Activated naive CD8-positive, alpha-beta T cell treated with anti-CD3 and anti-CD28 coated beads, Interleukin-2, amount 10 ng/mL, durations not matched to agents 7 days and 5 days (primary cell): ENCODE measurements at regions not wholly inside any gene's neighbourhood (a gene's known extent, or its start where the extent isn't known, plus 50 kb on each side); places are given as distances from the start of the nearest gene placed in this dataset.

ENCODE experiments used
- ATAC-seq: fragments of 150-1000 bp; cut with Tn5 transposase; one replicate; pipeline ENCODE4 v1.10.0; 2021; ENCODE audit warnings: low read depth, moderate library complexity
- POLR2A ChIA-PET: fragments of 350-600 bp; sonication (Branson Sonifier 250); formaldehyde crosslinking; loops from one replicate; lab custom pipeline; 2021; ENCODE audit warnings: antibody characterized with exemption; lab: Charles Lee
- DNase-seq: peaks from one replicate; pipeline ENCODE4 v3.0.0; 2021
- H3K27ac Mint-ChIP-seq: one replicate; pipeline ENCODE4 v1.8.0; 2022; ENCODE audit warnings: mild to moderate bottlenecking, mixed read lengths
- H3K27me3 Mint-ChIP-seq: one replicate; pipeline ENCODE4 v1.8.0; 2022; ENCODE audit warnings: mild to moderate bottlenecking, moderate library complexity, mixed read lengths
- H3K36me3 Mint-ChIP-seq: one replicate; pipeline ENCODE4 v1.8.0; 2021; ENCODE audit warnings: mild to moderate bottlenecking, mixed read lengths
- H3K4me1 Mint-ChIP-seq: one replicate; pipeline ENCODE4 v1.8.0; 2021; ENCODE audit warnings: mixed read lengths
- H3K4me3 Mint-ChIP-seq: one replicate; pipeline ENCODE4 v1.8.0; 2022; ENCODE audit warnings: mild to moderate bottlenecking, moderate library complexity, mixed read lengths
- H3K9me3 Mint-ChIP-seq: one replicate; pipeline ENCODE4 v1.8.0; 2021; ENCODE audit warnings: mixed read lengths

- ATAC-seq (no peak), DNase-seq (no peak)
- H3K4me1 Mint-ChIP-seq: no peaks in the 10 kb centered on the region
- H3K27ac Mint-ChIP-seq: no peak overlapping the region
- H3K9me3 Mint-ChIP-seq: no peaks in the 10 kb centered on the region
- no peaks in the 10 kb centered on the region for H3K36me3 Mint-ChIP-seq
- peaks cover 2% of the 10 kb centered on the region for H3K27me3 Mint-ChIP-seq
- POLR2A ChIA-PET: no interaction called here
- no peak overlapping the region for H3K4me3 Mint-ChIP-seq
These were observed 850.0 kb downstream of the DHX35 start for GRCh38 chr20:39812116-39812515.

GRCh38 chr20:39810309-39810708, 848.2 kb downstream of the DHX35 start:
- Mint-ChIP-seq H3K4me3 (no peak overlapping the region), H3K4me1 (no peaks in the 10 kb centered on the region), H3K27ac (no peak overlapping the region), H3K9me3 (no peaks in the 10 kb centered on the region), H3K27me3 (peaks cover 2% of the 10 kb centered on the region), H3K36me3 (no peaks in the 10 kb centered on the region)
- DNase-seq (no peak), ATAC-seq (no peak)
- POLR2A ChIA-PET: no interaction called here

DNA sequence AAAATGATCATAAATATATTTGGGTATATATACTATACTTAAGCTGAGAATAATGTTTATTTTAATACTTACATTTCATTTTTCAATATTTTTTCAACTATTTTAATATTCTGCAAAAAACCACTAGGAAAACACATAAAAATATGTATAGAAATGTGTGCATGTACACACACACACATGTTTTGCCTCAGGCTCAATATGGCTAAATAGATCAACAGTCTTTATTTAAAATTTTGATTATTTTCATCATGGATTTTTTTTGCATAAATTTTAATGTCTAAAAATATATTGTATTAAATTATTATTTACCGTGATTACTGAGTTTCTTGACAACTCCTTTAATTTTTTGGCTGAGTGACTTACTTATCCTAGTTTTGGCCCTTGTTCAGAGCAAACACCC, 846.5 kb downstream of the DHX35 start:
- Mint-ChIP-seq H3K9me3 (no peaks in the 10 kb centered on the region), H3K27me3 (peaks cover 2% of the 10 kb centered on the region), H3K4me3 (no peak overlapping the region), H3K36me3 (no peaks in the 10 kb centered on the region), H3K4me1 (no peaks in the 10 kb centered on the region), H3K27ac (no peak overlapping the region)
- no peak for DNase-seq
- no peak for ATAC-seq
- POLR2A ChIA-PET: no interaction called here

DNA sequence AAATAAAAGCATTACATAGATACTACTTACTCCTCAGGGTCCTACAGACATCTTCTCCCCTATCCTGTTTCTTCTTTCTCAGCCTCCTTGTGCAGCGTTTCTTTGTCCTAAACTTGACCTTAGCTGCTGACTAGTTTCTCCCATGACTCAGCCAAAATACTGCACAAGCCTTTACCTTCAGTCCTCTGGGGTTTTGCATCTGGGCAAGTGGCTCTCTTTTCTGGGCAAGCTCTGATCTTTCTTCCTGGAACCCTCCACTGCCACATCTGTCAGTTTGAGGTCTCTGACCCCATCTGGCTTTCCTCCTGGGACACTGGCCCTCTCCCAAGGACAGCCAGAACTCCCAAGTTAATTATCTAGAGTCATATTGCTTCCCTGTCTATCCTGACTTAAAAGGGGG, 838.4 kb downstream of the DHX35 start:
- H3K4me3 Mint-ChIP-seq: no peak overlapping the region
- POLR2A ChIA-PET: no interaction called here
- H3K27me3 Mint-ChIP-seq: no peaks in the 10 kb centered on the region
- H3K36me3 Mint-ChIP-seq: no peaks in the 10 kb centered on the region
- DNase-seq: no peak
- peaks cover 2% of the 10 kb centered on the region for H3K9me3 Mint-ChIP-seq
- no peaks in the 10 kb centered on the region for H3K4me1 Mint-ChIP-seq
- H3K27ac Mint-ChIP-seq: no peak overlapping the region
- no peak for ATAC-seq

- no peak for ATAC-seq
- Mint-ChIP-seq H3K36me3 (no peaks in the 10 kb centered on the region), H3K4me1 (no peaks in the 10 kb centered on the region), H3K9me3 (peaks cover 2% of the 10 kb centered on the region), H3K27me3 (no peaks in the 10 kb centered on the region), H3K27ac (no peak overlapping the region), H3K4me3 (no peak overlapping the region)
- no peak for DNase-seq
- POLR2A ChIA-PET: no interaction called here
These were observed 838.0 kb downstream of the DHX35 start for GRCh38 chr20:39800111-39800510.

DNA sequence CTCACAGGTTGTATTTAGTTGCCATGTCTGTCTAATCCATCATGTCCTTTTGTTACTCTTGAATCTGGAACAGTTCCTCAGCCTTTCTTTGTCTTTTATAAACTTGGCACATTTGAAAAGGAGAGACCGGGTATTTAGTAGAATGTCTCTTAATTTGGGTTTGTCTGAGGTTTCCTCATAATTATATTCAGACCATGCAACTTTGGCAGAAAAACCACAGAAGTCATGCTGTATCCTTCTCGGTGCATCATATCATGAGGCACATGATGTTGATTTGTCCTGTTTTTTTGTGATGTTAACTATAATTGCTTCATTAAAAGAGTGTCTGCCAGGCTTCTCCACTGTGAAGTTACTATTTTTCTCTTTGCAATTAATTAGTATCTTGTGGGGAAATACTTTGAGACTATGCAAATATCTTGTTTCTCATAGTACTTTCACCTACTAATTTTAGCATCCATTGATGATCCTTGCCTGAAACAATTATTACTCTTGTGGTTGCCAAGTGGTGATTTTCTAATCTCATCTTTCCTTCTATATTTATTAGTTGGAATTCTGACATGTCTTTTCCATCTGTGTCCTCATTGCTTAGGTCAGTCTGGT, 837.3 kb downstream of the DHX35 start:
- no peak overlapping the region for H3K4me3 Mint-ChIP-seq
- peaks cover 2% of the 10 kb centered on the region for H3K9me3 Mint-ChIP-seq
- H3K4me1 Mint-ChIP-seq: no peaks in the 10 kb centered on the region
- no peaks in the 10 kb centered on the region for H3K27me3 Mint-ChIP-seq
- ATAC-seq: no peak
- no peak for DNase-seq
- POLR2A ChIA-PET: no interaction called here
- H3K36me3 Mint-ChIP-seq: no peaks in the 10 kb centered on the region
- H3K27ac Mint-ChIP-seq: no peak overlapping the region

- Mint-ChIP-seq H3K4me1 (no peaks in the 10 kb centered on the region), H3K36me3 (no peaks in the 10 kb centered on the region), H3K4me3 (no peak overlapping the region), H3K27ac (no peak overlapping the region), H3K27me3 (no peaks in the 10 kb centered on the region), H3K9me3 (peaks cover 3% of the 10 kb centered on the region)
- no peak for DNase-seq
- no peak for ATAC-seq
- POLR2A ChIA-PET: no interaction called here
These were observed 833.5 kb downstream of the DHX35 start for GRCh38 chr20:39795401-39796272.

GRCh38 chr20:39792334-39792733, 830.2 kb downstream of the DHX35 start:
- no peaks in the 10 kb centered on the region for H3K27me3 Mint-ChIP-seq
- DNase-seq (no peak), ATAC-seq (no peak)
- peaks cover 3% of the 10 kb centered on the region for H3K9me3 Mint-ChIP-seq
- no peak overlapping the region for H3K4me3 Mint-ChIP-seq
- H3K4me1 Mint-ChIP-seq: no peaks in the 10 kb centered on the region
- POLR2A ChIA-PET: no interaction called here
- no peak overlapping the region for H3K27ac Mint-ChIP-seq
- no peaks in the 10 kb centered on the region for H3K36me3 Mint-ChIP-seq

GRCh38 chr20:39789411-39789810, 827.3 kb downstream of the DHX35 start:
- no peak for ATAC-seq
- POLR2A ChIA-PET: no interaction called here
- Mint-ChIP-seq H3K4me3 (no peak overlapping the region), H3K36me3 (no peaks in the 10 kb centered on the region), H3K27ac (no peak overlapping the region), H3K9me3 (peaks cover 3% of the 10 kb centered on the region), H3K4me1 (no peaks in the 10 kb centered on the region), H3K27me3 (no peaks in the 10 kb centered on the region)
- DNase-seq: no peak

- POLR2A ChIA-PET: no interaction called here
- no peak for ATAC-seq
- H3K4me3 Mint-ChIP-seq: no peak overlapping the region
These were observed 823.2 kb downstream of the DHX35 start for GRCh38 chr20:39785252-39785917.

DNA sequence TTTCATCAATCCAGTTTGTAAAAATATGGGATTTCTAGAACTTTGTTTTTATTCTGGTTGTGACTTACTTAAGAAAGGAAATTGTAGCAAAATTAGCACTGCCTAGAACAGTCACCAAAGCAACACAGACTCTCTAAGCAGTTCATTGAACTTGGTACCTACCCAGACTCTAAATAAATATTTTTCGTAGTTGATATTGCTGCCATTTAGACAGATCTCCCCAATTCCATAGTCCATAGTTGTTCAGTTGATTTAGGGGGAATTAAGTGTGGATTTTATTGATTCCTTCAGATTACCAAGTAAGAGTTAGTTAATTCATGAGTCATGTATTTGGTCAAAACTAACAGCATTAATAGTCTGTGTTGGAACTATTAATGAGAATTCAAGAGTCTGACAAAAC, 822.5 kb downstream of the DHX35 start:
- Mint-ChIP-seq H3K36me3 (no peaks in the 10 kb centered on the region), H3K27ac (no peak overlapping the region), H3K9me3 (peaks cover 6% of the 10 kb centered on the region), H3K27me3 (no peaks in the 10 kb centered on the region), H3K4me1 (no peaks in the 10 kb centered on the region), H3K4me3 (no peak overlapping the region)
- ATAC-seq (no peak), DNase-seq (no peak)
- POLR2A ChIA-PET: no interaction called here

More at GRCh38 chr20:39785252-39785917, 823.2 kb downstream of the DHX35 start:
- DNase-seq: no peak
- no peaks in the 10 kb centered on the region for H3K36me3 Mint-ChIP-seq
- H3K4me1 Mint-ChIP-seq: no peaks in the 10 kb centered on the region
- H3K27me3 Mint-ChIP-seq: no peaks in the 10 kb centered on the region
- peaks cover 6% of the 10 kb centered on the region for H3K9me3 Mint-ChIP-seq
- H3K27ac Mint-ChIP-seq: no peak overlapping the region

- Mint-ChIP-seq H3K9me3 (peaks cover 3% of the 10 kb centered on the region), H3K4me3 (no peak overlapping the region), H3K27ac (no peak overlapping the region), H3K4me1 (no peaks in the 10 kb centered on the region), H3K27me3 (no peaks in the 10 kb centered on the region), H3K36me3 (no peaks in the 10 kb centered on the region)
- POLR2A ChIA-PET: no interaction called here
- ATAC-seq: no peak
- no peak for DNase-seq
These were observed 816.9 kb downstream of the DHX35 start for GRCh38 chr20:39778847-39779604.

- H3K4me3 Mint-ChIP-seq: no peak overlapping the region
- DNase-seq (no peak), ATAC-seq (no peak)
- H3K36me3 Mint-ChIP-seq: no peaks in the 10 kb centered on the region
- H3K4me1 Mint-ChIP-seq: no peaks in the 10 kb centered on the region
- no peak overlapping the region for H3K27ac Mint-ChIP-seq
- H3K9me3 Mint-ChIP-seq: peaks cover 1% of the 10 kb centered on the region
- no peaks in the 10 kb centered on the region for H3K27me3 Mint-ChIP-seq
- POLR2A ChIA-PET: no interaction called here
These were observed 816.3 kb downstream of the DHX35 start for GRCh38 chr20:39778431-39778830.
